Upper lobe of left lung (tissue), 4 donors: ENCODE measurements at regions not wholly inside any gene's neighbourhood (a gene's known extent, or its start where the extent isn't known, plus 50 kb on each side); places are given as distances from the start of the nearest gene placed in this dataset.

Experiments used
- EP300 ChIP-seq, 4 donors: sonication (generic); formaldehyde crosslinking; IDR thresholded peaks; one replicate each; pipeline ENCODE4 v1.5.1; 2017; ENCODE audit warnings: antibody characterized with exemption in 4 of 4, control low read depth in 2 of 4
- POLR2A ChIP-seq, 4 donors: fragments of 450-650 bp; IDR thresholded peaks; one replicate each; pipeline ENCODE4 v1.5.1; 2016 to 2017; ENCODE audit warnings: antibody characterized with exemption in 4 of 4, mild to moderate bottlenecking in 2 of 4
- POLR2AphosphoS5 ChIP-seq, 2 donors: sonication (generic); formaldehyde crosslinking; IDR thresholded peaks; one replicate each; pipeline ENCODE4 v1.5.1; 2017; ENCODE audit warnings: antibody characterized with exemption in 2 of 2
- TF ChIP-seq, protein P1 (sequence below), 6 experiments: fragments of 450-650 bp in 4 of 6; fragments of 200-600 bp in 2 of 6; sonication (generic) in 2 of 6; IDR thresholded peaks; one replicate each; pipeline ENCODE4 v1.5.1; 2016 to 2019; ENCODE audit warnings: antibody characterized with exemption in 6 of 6

DNA sequence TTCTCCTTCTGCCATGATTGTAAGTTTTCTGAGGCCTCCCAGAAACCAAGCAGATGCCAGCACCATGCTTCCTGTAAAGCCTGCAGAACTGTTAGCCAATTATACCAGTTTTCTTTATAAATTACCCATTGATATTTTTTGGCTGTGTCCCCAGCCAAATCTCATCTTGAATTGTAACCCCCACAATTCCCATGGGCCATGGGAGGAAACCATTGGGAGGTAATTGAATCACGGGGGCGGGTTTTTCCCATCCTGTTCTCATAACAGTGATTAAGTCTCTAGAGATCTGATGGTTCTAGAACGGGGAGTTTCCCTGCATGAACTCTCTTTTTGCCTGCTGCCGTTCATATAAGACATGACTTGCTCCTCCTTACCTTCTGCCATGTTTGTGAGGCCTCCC is 788.5 kb downstream of the C6orf118 start:
- TF ChIP-seq, protein P1, sequence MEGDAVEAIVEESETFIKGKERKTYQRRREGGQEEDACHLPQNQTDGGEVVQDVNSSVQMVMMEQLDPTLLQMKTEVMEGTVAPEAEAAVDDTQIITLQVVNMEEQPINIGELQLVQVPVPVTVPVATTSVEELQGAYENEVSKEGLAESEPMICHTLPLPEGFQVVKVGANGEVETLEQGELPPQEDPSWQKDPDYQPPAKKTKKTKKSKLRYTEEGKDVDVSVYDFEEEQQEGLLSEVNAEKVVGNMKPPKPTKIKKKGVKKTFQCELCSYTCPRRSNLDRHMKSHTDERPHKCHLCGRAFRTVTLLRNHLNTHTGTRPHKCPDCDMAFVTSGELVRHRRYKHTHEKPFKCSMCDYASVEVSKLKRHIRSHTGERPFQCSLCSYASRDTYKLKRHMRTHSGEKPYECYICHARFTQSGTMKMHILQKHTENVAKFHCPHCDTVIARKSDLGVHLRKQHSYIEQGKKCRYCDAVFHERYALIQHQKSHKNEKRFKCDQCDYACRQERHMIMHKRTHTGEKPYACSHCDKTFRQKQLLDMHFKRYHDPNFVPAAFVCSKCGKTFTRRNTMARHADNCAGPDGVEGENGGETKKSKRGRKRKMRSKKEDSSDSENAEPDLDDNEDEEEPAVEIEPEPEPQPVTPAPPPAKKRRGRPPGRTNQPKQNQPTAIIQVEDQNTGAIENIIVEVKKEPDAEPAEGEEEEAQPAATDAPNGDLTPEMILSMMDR (IDR thresholded peaks at IDR 0.05): no peak
- TF ChIP-seq EP300 (IDR thresholded peaks at IDR 0.05) (no peak), POLR2A (IDR thresholded peaks at IDR 0.05) (no peak), POLR2AphosphoS5 (IDR thresholded peaks at IDR 0.05) (no peak)
